ENCODE measurements at regions not wholly inside any gene's neighbourhood (a gene's known extent, or its start where the extent isn't known, plus 50 kb on each side); places are given as distances from the start of the nearest gene placed in this dataset.

DNA sequence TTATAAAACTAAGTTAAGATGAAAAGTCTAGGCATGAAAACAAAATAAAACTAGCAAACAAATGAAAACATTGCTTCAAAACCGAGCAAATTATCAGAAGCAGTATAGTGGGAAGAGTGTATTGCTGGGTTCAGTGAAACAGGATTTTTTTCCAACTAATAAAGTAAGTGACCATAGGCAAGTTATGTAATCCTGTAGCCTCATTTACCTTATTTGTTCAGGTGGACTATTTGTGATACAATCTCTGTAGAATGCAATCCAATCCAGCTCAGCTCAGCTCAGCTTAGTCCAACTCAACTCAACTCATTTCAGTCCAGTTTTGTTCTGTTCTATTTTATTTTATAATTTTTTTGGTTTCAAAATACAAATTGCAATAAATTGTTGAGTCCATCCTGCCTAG is 276.7 kb upstream of the LRIG3 start:
- DNase-seq: no peak

DNA sequence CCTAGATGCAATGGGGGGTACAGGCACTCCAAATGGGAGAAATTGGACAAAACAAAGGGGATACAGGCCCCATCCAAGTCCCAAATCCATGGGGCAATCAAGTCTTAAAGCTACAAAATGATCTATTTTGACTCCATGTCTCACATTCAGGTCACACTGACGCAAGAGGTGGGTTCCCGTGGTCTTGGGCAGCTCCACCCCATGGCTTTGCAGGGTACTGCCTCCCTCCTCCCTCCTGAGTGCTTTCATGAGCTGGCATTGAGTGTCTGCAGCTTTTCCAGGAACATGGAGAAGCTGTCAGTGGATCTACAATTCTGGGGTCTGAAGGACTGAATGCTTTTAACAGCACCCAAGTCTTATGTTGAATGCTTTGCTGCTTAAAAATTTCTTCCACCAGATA is 274.5 kb upstream of the LRIG3 start:
- DNase-seq: no peak

DNA sequence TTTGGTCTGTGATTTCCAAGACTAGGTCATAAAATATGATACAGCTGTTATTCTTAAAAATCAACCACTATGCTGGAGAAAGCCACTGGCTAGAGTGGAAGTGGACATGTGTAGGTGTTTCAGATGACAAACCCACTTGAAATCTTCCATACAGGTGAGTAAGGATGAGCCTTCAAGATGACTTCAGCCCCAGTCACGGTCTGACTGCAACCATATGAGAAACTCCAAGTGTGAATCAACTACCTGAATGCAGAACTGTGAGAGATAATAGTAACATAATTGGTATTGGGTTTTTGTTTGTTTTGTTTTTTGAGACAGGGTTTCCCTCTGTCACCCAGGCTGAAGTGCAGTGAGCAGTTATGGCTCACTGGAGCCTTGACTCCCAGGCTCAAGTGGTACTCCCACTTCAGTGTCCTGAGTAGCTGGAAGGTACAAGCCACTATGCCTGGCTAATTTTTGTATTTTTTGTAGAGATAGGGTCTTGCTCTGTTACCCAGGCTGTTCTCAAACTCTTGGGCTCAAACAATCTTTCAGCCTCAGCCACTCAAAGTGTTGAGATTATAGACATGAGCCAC is 273.3 kb upstream of the LRIG3 start:
- no peak for DNase-seq

DNA sequence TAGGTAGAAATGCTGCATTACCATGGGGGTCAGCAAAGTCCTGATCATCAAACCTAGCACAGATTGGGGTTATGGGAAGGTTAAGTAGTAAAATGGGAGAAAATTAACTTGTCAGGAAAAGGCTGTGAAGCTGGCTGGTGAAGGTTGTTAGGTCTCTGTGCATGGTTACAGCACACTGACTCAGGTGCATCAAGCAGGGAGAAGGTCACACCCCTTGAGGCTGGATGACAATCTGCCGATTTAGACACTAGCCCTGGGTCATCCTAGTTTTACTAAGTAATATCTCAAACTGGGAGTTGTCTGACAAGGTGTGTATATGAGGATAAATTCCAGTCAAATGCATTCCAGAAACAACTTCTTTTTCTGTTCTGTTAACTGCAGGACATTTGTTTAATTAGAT is 271.1 kb upstream of the LRIG3 start:
- DNase-seq: no peak

DNA sequence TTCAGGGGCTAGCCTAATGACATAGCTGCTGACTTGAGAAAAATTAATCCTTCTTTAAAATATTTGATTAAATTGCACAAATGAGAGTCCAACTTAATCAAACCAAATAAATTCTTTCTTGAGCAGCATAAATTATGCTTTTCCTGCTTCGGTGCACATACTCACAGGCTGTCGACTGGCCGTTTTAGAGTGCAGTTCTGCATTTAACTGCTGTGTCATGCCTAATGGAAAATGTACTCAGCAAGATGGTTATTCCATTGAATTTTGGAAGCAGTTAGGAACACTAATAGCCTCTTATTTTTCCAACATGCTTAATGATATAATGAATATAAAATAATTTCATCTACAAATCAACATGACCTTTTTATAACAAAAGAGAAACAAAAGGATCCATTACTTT is 266.1 kb upstream of the LRIG3 start:
- peak; percentile 14 for DNase-seq

DNA sequence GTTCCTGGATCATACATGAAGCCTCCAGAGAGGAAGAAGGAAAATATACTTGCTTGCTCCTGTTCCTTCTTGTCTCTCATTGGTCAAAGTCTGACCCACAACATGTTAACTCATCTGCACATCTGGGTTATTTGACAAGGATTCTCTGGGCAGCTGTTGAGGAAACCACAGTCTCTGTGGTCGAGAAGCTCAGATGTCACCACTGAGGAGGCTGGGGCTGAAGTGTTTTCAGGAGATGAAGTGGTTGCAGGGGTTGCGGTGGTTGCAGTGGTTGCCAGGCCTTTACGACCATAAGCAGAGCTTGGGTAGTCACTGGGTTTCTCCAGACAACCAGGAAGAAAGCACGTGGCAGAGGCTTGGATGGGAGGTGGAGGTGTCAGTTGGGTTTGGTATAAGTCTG is 265.0 kb upstream of the LRIG3 start:
- no peak for DNase-seq

DNA sequence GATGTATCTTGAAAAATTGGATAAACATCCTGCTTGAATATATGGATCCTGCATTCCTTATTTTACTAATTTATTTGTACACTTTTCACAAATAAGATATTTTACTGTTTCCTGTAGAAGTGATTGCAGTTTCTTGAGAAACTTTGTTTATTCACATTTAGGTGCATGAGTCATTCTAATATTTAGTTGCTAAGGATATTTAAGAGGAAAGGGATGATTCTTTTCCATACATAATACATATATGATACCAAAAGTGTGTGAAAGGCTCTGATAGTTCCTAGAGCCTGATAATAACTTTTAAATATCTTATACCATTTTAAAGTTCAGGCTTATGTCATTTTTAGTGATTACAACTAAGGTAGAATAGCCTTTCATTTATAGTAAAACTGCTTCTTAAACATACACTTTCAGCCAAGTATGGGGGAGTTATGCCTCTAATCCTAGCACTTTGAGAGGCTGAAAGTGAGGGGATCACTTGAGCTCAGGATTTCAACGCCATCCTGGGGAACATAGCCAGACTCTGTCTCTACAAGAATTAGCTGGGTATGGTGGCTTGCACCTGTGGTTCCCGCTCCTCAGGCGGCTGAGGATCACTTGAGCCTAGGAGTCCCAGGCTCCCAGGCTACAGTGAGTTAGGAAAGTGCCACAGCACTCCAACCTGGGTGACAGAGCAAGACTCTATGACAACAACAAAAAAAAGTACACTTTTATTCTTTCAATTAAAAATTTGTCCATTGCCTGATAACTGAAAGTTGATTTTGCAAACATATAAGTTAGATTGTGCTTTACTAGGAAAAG is 262.6 kb upstream of the LRIG3 start:
- no peak for DNase-seq

DNA sequence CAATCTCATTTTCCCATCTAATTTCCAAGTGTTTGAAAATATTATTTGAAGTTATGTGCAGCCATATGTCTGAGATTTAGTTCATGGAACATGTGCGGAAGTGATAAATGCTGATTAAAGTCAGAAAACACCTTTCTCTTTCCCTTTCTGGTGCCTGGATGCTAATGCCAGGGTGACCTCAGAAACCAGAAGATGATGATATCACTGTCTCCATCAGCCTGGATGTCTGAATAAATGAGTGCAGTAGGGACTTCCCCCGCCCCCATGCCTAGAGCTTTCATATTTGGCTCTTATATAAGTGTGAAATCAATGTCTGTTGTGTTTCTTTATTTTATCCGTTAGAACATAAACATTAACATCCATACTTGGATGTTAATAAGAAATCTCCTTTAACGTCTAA is 261.9 kb upstream of the LRIG3 start:
- DNase-seq: no peak

DNA sequence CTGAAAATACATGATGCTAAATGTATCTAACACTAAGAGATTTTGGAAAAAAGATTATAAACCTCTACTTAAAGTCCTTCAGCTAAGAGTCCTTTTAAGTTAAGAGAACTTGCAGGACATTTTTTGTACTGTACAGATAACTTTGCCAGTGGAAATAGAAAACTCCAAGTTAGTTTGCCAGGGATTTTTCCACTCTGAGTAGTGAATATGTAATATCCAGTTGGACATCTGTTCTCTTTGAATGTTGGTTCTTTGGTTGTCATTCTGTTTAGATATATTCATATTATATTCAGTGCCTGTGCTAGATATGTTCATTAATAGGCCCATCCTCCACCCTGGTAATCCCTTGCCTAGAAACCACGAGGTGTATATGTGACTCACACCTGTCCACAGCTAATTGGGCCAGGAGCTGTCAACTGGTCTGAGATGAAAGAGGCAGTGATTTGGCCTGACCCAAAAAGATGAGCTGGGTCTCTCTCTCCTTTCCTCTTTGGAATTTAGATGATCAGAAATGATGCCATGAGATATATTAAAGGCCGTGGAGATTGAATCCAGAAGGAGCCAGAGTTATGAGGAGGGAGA is 261.0 kb upstream of the LRIG3 start:
- DNase-seq: no peak

DNA sequence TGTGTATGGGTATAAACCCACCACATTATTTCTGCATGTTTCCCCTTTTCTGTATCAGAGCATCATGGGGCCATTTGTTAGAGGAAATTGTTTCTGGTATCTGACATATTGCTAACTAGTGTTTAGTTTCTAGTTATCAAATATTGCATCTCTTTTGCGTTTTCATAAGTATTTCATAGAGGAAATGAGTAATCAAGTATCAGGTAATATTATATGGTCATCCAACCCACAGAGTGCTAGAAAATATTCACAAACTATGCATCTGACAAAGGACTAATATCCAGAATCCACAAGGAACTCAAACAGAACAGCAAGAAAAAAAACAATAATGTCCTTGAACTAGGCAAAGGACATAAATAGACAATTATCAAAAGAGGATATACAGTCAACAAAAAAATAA is 258.9 kb upstream of the LRIG3 start:
- DNase-seq: no peak

DNA sequence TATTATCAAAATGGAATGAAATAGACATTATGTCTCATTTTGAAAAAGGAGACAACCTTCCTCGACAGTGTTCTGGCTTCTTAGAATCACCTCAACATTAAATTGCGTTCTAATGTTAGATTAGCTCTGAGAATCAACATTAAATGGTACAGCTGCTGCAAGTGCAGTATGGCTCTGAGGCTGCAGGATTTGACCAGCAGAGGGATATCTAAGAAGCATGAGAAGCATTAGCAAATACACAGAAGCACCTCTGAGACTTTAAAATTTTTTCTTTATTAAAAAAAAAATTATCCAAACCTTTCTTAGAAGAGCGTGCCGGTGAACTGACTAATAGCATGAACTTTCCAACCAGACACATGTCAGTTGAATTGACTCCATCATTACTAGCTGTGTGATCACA is 253.4 kb upstream of the LRIG3 start:
- no peak for DNase-seq

DNA sequence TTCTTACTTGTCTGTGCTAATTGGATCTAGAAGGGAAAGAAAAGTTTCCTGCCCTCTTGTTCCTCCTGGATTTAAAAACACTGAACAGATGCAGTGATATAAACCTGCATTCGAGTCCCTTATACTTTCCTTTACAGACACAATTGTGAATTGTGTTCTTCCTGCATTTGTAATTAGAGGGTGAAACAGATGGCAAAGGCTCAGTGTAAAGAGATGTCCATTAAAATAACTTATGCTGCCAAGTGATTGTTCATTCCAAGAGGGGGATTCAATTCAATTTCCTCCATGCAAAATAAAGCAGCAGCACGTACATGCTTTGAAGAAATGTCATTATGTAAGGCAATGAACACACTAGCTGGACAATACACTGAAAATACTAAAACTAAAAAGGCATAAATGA is 248.3 kb upstream of the LRIG3 start:
- DNase-seq: no peak

DNA sequence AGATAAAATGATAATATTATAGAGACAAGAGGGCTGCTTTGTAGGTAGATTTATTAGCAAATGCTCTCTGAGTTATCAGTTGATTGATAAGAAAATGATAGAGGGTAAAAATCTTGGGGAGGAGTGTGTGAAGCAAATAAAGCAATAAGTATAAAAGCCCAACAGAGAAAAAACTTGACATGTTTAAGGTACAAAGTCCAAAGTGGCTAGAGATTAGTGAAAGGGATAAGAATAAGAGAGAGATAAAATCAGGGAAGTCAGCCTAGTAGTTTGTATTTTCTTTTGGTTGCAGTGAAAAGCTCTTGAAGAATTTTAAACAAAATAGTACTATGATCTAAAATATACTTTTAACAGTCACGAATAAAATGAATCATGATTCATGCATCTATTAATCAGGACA is 246.2 kb upstream of the LRIG3 start:
- no peak for DNase-seq

DNA sequence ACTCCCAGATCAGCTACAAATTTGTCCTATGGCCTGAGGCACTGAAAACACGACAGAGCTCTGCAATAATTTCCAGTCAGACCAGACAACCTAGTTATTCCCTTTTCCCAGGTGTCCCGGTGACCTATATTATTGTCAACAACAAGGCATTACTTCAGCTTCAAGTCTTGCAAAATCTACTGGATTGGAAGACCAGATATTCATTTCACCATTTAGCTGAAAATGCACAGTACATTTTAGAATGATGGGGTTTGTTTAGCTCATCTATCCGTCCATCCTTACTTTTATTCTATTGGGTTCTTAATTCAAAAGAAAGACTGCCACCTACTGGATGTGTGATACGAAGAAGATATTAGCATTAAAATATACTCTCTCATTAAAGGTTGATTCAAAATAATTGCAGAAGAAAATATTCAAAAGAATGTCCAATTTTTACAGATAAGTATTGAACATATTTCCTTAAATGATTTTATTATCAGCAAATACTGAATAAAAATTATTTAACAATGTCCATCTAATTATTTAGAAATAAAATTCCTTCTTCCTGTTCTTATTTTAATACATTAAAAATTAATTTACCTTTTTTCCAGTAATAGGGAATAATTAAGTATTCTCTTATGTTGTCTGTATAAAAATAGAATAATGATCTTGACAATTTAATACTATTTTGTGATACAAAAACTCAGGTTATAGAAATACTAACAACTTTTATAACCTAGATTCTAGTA is 244.9 kb upstream of the LRIG3 start:
- DNase-seq: peak; percentile 56

DNA sequence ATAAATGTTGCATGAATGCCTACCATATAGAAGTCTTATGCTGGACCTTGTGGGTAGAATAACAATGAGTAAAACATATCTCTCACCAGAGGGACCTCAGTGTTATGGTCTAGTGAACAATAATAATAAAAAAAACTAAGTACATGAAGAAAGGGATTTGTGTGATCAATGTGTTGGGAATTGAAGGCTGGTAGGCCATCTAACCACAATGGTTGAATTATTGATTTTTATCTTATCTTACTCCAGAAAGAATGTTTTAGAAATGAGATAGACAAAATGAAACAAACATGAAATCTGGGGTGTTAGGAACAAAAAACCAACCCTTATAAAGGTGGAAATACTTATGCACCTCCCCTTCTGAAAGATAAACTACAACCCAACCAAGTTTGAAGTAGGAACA is 243.9 kb upstream of the LRIG3 start:
- DNase-seq: no peak

DNA sequence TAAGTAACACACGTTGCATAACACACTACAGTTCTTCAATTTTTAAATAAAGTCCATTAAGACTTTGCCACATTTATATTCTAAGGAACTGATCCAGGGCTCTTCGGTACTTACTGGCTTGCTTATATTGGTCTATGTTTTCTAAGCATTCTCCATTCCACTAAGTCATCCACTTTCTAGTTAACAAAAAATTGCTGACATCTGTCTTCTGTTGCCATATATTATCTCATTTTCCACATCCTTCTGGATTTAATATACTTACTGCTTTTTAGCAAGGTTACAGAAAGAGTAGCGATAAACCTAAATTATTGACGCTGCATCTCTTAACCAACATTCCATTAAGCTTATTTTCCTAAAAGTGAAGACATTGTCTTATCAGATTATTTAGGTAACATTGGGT is 238.4 kb upstream of the LRIG3 start:
- DNase-seq: no peak

DNA sequence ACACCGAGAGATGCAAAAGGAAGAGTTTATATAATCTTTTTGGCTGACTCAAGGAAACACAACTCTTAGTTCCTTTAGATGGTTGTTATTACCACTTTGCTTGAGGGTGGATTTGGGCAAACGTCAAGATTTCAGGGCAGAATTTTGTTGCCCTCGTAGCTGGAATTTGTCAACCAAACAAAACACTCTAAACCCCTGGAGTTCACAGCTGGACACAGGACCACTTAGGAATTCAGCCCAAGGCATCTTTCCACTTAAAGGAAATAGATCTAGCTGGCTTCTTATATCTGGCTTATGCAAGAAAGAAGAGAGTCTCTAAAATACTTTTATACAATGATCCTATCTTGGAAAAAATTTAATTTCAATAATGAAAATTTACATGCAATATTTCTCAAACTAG is 237.8 kb upstream of the LRIG3 start:
- no peak for DNase-seq

DNA sequence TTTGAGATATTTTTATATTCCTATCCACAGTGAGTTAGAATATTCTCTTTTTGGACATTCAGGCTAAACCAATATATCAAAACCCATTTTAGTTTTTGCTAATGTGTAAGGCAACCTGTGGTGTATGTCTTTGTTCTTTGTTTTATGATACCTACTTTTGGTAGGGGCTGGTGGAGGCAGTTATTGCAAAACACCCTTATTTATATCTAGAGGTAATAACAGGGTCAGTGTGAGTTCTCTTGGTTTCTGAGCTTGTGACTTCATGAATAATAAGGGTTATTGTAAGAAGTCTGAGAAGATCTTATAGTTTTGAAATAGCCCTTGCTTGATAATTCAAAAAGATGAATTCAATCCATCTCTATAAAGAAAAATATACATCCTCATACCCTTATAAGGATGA is 235.1 kb upstream of the LRIG3 start:
- DNase-seq: no peak

DNA sequence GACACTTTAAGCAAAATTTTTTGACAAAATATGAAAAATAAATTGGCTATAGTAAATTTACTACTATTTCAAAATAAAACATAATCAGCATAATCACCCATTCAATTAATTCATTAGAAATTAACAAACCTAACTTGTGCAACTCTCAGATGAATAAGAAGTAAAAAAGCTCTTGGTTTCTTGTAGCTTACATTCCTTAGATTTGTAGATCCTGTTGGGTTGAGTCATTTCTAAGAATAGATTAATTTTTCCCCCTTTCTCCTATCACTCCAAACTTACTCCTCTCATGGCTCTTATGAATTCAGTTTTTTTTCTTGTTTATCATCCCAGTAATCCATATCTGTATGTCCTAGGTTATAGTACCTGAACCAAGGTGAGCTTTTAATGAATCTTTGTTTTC is 230.9 kb upstream of the LRIG3 start:
- no peak for DNase-seq

DNA sequence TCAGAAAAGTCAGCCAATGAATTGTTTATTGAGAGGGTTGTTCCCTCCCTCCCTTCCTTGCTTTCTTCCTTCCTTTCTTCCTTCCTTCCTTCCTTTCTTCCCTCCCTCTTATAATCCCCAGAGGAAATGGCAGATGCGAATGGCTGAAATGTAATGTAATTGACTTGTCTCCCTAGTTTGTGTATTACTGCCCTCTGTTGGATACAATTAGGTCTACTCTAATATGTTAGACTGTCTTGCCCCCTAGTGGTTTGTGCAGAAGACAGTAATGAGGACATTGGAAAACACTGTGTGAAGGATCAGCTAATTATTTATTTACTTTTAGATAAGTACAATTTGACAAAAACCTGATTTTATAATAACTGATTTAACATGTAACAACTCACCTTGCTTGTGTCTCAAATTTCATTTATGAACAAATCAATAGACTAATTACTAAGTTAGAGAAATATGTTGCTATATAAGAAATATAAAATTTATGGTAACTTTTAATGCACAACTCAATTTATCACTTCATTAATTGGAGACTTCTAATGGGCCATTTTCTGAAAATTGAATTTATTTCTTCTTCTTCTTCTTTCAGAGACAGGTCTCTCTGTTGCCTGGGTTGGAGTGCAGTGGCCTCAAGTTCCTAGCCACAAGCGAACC is 229.8 kb upstream of the LRIG3 start:
- DNase-seq: peak; percentile 84

DNA sequence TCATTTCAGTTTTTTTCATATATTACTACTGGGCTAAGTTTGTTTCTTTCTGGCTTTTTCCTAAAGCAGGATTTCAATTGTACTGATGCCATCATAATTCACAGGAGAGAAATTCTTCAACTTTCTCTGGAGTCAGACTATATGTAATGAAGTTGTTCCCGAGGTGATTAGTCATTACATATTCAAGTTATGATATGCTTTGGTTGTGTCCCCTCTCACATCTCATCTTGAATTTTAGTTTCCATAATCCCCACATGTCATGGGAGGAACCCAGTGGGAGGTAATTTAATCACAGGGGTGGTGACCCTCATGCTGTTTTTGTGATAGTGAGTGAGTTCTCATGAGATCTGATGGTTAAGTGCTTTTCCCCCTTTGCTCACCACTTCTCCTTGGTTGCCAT is 227.5 kb upstream of the LRIG3 start:
- no peak for DNase-seq

DNA sequence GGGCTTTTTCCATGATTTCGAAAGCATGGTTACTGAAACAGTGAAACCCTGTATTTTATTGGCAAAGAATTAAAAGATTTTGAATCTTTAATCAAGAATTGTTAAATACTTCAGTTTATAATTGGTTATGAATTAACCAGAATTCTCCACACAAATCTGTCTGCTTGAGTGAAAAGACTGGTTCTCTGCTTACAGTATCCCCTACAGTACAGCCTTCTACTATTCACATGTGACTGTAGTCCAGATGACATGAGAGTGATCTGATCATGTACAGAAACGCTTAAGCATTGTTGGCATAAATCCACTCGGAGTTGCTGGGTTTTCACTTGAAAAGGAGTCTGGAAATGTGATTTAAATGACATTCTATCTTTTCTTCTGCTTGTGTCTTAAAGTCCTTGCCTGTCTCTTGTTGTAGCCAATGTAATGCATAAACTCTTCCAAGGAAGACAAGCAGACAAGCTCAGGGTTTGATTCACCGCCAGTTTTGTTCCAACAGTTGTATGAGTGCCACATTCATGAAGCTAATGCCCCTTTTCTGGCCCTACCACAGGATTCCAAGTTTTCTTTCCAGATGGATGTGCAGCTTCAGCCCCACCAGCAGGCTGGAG is 222.0 kb upstream of the LRIG3 start:
- no peak for DNase-seq

DNA sequence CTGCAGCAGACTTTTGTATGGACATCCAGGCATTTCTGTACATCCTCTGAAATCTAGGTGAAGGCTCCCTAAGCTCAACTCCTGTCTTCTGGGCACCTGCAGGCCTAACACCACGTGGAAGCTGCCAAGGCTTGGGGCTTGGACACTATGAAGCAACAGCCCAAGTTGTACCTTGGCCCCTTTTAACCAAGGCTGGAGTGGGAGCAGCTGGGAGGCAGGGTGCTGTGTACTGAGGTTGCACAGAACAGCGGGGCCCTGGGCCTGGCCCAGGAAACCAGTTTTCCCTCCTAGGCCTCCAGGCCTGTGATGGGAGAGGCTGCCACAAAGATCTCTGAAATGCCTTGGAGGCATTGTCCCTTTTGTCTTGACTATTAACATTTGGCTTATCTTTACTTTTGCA is 214.4 kb upstream of the LRIG3 start:
- DNase-seq: no peak

Measured in COR-L47 (cell line).